Neuronal stem cell (in vitro differentiated cells): ENCODE measurements at regions not wholly inside any gene's neighbourhood (a gene's known extent, or its start where the extent isn't known, plus 50 kb on each side); places are given as distances from the start of the nearest gene placed in this dataset.
"Not testable (repeated sequence)": the region's sequence is repeated elsewhere in the genome, so short reads cannot be mapped to it uniquely, and the experiment has no call there.

Experiments used
- DNase-seq: peaks from one replicate; pipeline ENCODE4 v3.0.0-alpha.2; 2013; ENCODE audit warnings: low spot score
- H2AFZ ChIP-seq: one replicate; pipeline ENCODE4 v1.6.1; 2013; ENCODE audit warnings: mild to moderate bottlenecking, low read length, inconsistent platforms
- H2AK5ac ChIP-seq: 2 replicates; pipeline ENCODE4 v1.6.1; 2013; ENCODE audit warnings: low read depth, mild to moderate bottlenecking, inconsistent platforms, low read length, moderate library complexity, mixed read lengths
- H2BK120ac ChIP-seq: 2 replicates; pipeline ENCODE4 v1.6.1; 2013; ENCODE audit warnings: low read depth, mild to moderate bottlenecking, inconsistent platforms, low read length, moderate library complexity, mixed read lengths
- H2BK12ac ChIP-seq: one replicate; pipeline ENCODE4 v1.6.1; 2013; ENCODE audit warnings: low read length, inconsistent platforms
- H2BK15ac ChIP-seq: 2 replicates; pipeline ENCODE4 v1.6.1; 2013; ENCODE audit warnings: mild to moderate bottlenecking, low read length, inconsistent platforms, mixed read lengths
- H2BK5ac ChIP-seq: one replicate; pipeline ENCODE4 v1.6.1; 2013; ENCODE audit warnings: inconsistent platforms, mild to moderate bottlenecking, low read length, moderate library complexity
- H3K14ac ChIP-seq: one replicate; pipeline ENCODE4 v1.6.1; 2013; ENCODE audit warnings: low read length, inconsistent platforms
- H3K18ac ChIP-seq: 2 replicates; pipeline ENCODE4 v1.6.1; 2013; ENCODE audit warnings: low read length, inconsistent platforms
- H3K23ac ChIP-seq: 2 replicates; pipeline ENCODE4 v1.6.1; 2013; ENCODE audit warnings: low read depth, mild to moderate bottlenecking, mixed read lengths, low read length, inconsistent platforms; ENCODE audit not compliant: poor library complexity
- H3K27ac ChIP-seq: replicated peaks from 3 replicates; pipeline ENCODE4 v1.5.1; 2013; ENCODE audit warnings: low read length, inconsistent platforms
- H3K27me3 ChIP-seq, 3 experiments: 2 replicates each; pipeline ENCODE4 v1.6.1; 2013; ENCODE audit warnings: low read length in 3 of 3, mild to moderate bottlenecking in 2 of 3, inconsistent platforms in 1 of 3, low read depth in 1 of 3, mixed read lengths in 1 of 3, moderate library complexity in 1 of 3; ENCODE audit not compliant: control insufficient read depth in 3 of 3, insufficient read depth in 3 of 3
- H3K36me3 ChIP-seq, 2 donors: replicated peaks in 1 of 2; 2 replicates each; pipeline ENCODE4 v1.6.1; 2013; ENCODE audit warnings: low read length in 2 of 2; ENCODE audit not compliant: control insufficient read depth in 2 of 2, insufficient read depth in 2 of 2
- H3K4ac ChIP-seq: 2 replicates; pipeline ENCODE4 v1.6.1; 2013; ENCODE audit warnings: inconsistent platforms, mild to moderate bottlenecking, low read length, moderate library complexity
- H3K4me1 ChIP-seq, 2 donors: 1 replicate in 1 of 2; 2 replicates in 1 of 2; pipeline ENCODE4 v1.6.1; 2013; ENCODE audit warnings: low read length in 2 of 2, low read depth in 1 of 2; ENCODE audit not compliant: control insufficient read depth in 2 of 2, insufficient read depth in 1 of 2
- H3K4me2 ChIP-seq: one replicate; pipeline ENCODE4 v1.6.1; 2013; ENCODE audit warnings: mild to moderate bottlenecking, low read length, inconsistent platforms; ENCODE audit not compliant: insufficient read depth, poor library complexity, severe bottlenecking
- H3K4me3 ChIP-seq, 2 donors: 2 replicates each; pipeline ENCODE4 v1.5.1; 2013; ENCODE audit warnings: low read length in 2 of 2, mild to moderate bottlenecking in 2 of 2, inconsistent platforms in 1 of 2, moderate library complexity in 1 of 2
- H3K79me1 ChIP-seq: one replicate; pipeline ENCODE4 v1.6.1; 2013; ENCODE audit warnings: low read depth, mild to moderate bottlenecking, inconsistent platforms, low read length, moderate library complexity
- H3K9ac ChIP-seq: one replicate; pipeline ENCODE4 v1.6.1; 2013; ENCODE audit warnings: mild to moderate bottlenecking, low read depth, low read length, inconsistent platforms; ENCODE audit not compliant: poor library complexity
- H3K9me3 ChIP-seq, 2 donors: replicated peaks in 1 of 2; 2 replicates each; pipeline versions ENCODE3 to v1.6.1; 2013; ENCODE audit warnings: low read length in 2 of 2, mild to moderate bottlenecking in 2 of 2, inconsistent platforms in 1 of 2, low read depth in 1 of 2, mixed read lengths in 1 of 2, moderate library complexity in 1 of 2; ENCODE audit not compliant: control insufficient read depth in 2 of 2, insufficient read depth in 1 of 2
- H4K8ac ChIP-seq: one replicate; pipeline ENCODE4 v1.6.1; 2013; ENCODE audit warnings: low read depth, mild to moderate bottlenecking, inconsistent platforms, low read length, moderate library complexity
- H4K91ac ChIP-seq: one replicate; pipeline ENCODE4 v1.6.1; 2013; ENCODE audit warnings: low read length, low read depth, mild to moderate bottlenecking, inconsistent platforms; ENCODE audit not compliant: poor library complexity
- WGBS, 2 donors: extraction: QIAGEN DNeasy Blood & Tissue Kit; methylation state at CpG; one replicate each; pipeline ENCODE4 v1.1.7; 2013; ENCODE audit warnings: missing lambda C conversion rate in 2 of 2, mixed read lengths in 1 of 2; ENCODE audit not compliant: insufficient read length in 2 of 2, insufficient replicate concordance in 1 of 2; ENCODE audit errors: extremely low coverage in 2 of 2; 5-methylcytosine and 5-hydroxymethylcytosine counted together

DNA sequence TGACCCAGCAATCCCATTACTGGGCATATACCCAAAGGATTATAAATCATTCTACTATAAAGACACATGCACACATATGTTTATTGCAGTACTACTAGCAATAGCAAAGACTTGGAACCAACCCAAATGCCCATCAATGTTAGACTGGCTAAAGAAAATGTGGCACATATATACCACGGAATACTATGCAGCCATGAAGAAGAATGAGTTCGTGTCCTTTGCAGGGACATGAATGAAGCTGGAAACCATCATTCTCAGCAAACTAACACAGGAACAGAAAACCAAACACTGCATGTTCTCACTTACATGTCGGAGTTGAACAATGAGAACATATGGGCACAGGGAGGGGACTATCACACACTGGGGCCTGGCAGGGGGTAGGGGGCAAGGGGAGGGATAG lies 183.0 kb downstream of the HACE1 start:
- not testable (repeated sequence) for H4K91ac ChIP-seq, H2AFZ ChIP-seq, H3K36me3 ChIP-seq, H3K23ac ChIP-seq, H4K8ac ChIP-seq, H3K18ac ChIP-seq, H2BK12ac ChIP-seq, H3K9me3 ChIP-seq, H3K79me1 ChIP-seq, H3K27me3 ChIP-seq, H3K4me2 ChIP-seq, H3K4me1 ChIP-seq, H3K4me3 ChIP-seq, H2BK15ac ChIP-seq, H3K9ac ChIP-seq, H3K4ac ChIP-seq, DNase-seq, H2AK5ac ChIP-seq, H3K14ac ChIP-seq, H2BK120ac ChIP-seq, H2BK5ac ChIP-seq, H3K27ac ChIP-seq
- WGBS, 2 donors = no CpG with 5 or more reads among the region's 3 CpGs

GRCh38 chr6:104675161-104675560 lies 184.6 kb downstream of the HACE1 start:
- not testable (repeated sequence) for H3K27ac ChIP-seq, H3K4ac ChIP-seq, DNase-seq, H3K9ac ChIP-seq, H3K14ac ChIP-seq, H4K91ac ChIP-seq, H2BK5ac ChIP-seq, H3K4me2 ChIP-seq, H2AFZ ChIP-seq, H3K23ac ChIP-seq, H4K8ac ChIP-seq, H3K4me3 ChIP-seq, H3K4me1 ChIP-seq, H3K18ac ChIP-seq, H2BK15ac ChIP-seq, H2AK5ac ChIP-seq, H3K9me3 ChIP-seq, H3K79me1 ChIP-seq, H2BK12ac ChIP-seq, H2BK120ac ChIP-seq, H3K36me3 ChIP-seq, H3K27me3 ChIP-seq
- WGBS, 2 donors = no CpG with 5 or more reads among the region's 1 CpG

GRCh38 chr6:104673078-104673477 lies 186.6 kb downstream of the HACE1 start:
- H2BK12ac ChIP-seq, H3K4me3 ChIP-seq, H3K27ac ChIP-seq, H4K91ac ChIP-seq, H3K9ac ChIP-seq, H3K4ac ChIP-seq, H3K9me3 ChIP-seq, H3K14ac ChIP-seq, H3K4me1 ChIP-seq, H2BK120ac ChIP-seq, H2AFZ ChIP-seq, H3K18ac ChIP-seq, H3K79me1 ChIP-seq, H2AK5ac ChIP-seq, H3K36me3 ChIP-seq, DNase-seq, H3K27me3 ChIP-seq, H3K4me2 ChIP-seq, H2BK15ac ChIP-seq, H2BK5ac ChIP-seq, H3K23ac ChIP-seq, H4K8ac ChIP-seq: not testable (repeated sequence)
- WGBS, 2 donors = no CpG with 5 or more reads among the region's 1 CpG

GRCh38 chr6:104671591-104671891 lies 188.2 kb downstream of the HACE1 start:
- not testable (repeated sequence) for H3K27ac ChIP-seq, H3K4ac ChIP-seq, H2BK12ac ChIP-seq, H4K91ac ChIP-seq, H3K14ac ChIP-seq, H3K79me1 ChIP-seq, H2BK15ac ChIP-seq, H3K4me3 ChIP-seq, H3K27me3 ChIP-seq, H2AK5ac ChIP-seq, DNase-seq, H3K4me2 ChIP-seq, H3K23ac ChIP-seq, H3K4me1 ChIP-seq, H3K36me3 ChIP-seq, H4K8ac ChIP-seq, H2BK5ac ChIP-seq, H3K18ac ChIP-seq, H2BK120ac ChIP-seq, H2AFZ ChIP-seq, H3K9me3 ChIP-seq, H3K9ac ChIP-seq
- WGBS, 2 donors = no CpG with 5 or more reads among the region's 1 CpG
